GM10266 (cell line): ENCODE measurements at regions not wholly inside any gene's neighbourhood (a gene's known extent, or its start where the extent isn't known, plus 50 kb on each side); places are given as distances from the start of the nearest gene placed in this dataset.

Experiments
- DNase-seq: peaks from one replicate; pipeline ENCODE4 v3.0.0; 2012; ENCODE audit errors: extremely low spot score
- TF ChIP-seq, protein P1 (sequence below): IDR thresholded peaks from 2 replicates; pipeline ENCODE4 v1.5.1; 2012; ENCODE audit warnings: mild to moderate bottlenecking, low read depth; ENCODE audit not compliant: control insufficient read depth, insufficient read depth; ENCODE audit errors: missing control alignments

DNA sequence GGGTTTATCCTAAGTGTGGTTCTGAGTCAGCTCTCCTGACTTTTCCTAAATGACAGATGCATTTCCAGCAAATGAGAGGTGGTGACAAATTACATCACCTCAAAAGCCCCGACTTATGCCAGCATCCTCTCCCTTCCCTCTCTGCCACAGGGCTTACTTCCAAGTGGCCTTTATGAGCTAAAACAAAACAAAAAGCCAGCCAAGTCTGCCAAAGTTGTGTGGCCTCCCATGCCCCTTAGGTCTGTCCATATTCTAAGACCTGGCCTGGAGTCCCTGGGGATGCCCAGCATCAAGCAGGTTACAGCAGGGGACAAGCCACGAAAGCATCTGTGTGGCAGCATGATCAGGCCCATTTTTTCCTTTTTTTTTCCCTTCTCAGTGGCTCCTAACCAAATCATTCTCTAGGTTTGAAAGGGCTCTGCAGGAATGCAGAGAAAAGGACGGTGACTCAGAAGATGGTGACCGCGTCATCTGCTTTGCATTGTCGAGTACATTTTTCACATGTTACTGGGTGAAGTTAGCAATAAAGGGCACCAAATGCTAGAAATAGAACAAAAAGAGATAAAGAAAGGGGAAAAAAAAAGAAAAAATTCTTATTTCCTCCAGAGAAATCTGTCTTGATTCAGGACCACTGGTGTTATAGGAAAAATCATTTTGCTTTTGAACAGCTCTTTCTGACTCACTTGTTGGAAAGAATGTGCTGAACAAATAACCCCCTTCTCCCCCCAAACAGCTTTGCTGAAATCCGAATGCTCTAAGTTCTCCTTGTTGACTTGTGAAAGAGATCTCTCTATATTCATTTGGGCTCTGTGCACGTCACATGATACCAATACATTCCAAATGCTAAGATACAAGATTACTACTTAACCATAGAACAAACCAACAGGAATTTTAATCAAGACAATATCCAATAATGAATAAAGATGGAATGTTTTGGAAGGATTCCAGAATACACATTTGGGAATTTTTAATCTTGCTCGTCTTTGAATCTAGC lies 178.7 kb downstream of the EN1 start:
- DNase-seq: no peak
- TF ChIP-seq, protein P1, sequence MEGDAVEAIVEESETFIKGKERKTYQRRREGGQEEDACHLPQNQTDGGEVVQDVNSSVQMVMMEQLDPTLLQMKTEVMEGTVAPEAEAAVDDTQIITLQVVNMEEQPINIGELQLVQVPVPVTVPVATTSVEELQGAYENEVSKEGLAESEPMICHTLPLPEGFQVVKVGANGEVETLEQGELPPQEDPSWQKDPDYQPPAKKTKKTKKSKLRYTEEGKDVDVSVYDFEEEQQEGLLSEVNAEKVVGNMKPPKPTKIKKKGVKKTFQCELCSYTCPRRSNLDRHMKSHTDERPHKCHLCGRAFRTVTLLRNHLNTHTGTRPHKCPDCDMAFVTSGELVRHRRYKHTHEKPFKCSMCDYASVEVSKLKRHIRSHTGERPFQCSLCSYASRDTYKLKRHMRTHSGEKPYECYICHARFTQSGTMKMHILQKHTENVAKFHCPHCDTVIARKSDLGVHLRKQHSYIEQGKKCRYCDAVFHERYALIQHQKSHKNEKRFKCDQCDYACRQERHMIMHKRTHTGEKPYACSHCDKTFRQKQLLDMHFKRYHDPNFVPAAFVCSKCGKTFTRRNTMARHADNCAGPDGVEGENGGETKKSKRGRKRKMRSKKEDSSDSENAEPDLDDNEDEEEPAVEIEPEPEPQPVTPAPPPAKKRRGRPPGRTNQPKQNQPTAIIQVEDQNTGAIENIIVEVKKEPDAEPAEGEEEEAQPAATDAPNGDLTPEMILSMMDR: no peak

DNA sequence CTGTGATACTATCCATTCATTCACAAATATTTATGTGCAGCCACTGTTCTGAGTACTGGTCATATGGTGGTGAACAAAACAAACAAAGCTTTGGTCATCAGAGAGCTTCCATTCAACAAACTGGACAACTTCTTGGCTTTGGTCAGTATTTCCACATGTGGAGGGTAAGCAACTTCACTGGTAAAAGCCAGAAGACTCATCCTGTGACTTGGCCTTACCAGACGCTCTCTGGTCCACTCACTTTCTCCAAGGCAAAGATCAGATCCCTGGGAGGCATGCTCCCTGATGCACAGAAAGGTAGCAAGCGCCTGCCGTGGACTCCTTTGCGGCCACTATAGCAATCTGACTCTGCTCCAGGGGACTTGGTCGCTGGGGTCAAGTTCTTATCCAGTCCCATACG lies 179.5 kb downstream of the EN1 start:
- no peak for DNase-seq
- TF ChIP-seq, protein P1: no peak

DNA sequence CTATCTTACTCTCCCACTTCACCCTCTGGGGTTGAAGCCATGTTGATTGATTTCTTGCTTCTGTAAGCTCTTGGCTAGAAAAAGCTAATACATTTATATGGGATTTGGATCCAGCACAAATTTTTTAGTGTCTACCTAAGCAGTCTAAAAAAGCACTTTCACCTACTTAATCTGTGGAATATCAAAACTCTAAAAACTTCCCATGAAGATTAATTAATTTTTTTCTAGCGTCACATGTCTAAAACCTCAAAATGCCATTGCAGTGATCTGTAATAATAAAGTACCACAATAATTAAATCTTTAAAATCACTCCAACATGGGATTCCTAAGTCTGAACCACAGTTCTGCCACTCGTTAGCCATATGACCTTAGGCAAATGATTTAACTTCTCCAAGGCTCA lies 180.1 kb downstream of the EN1 start:
- TF ChIP-seq, protein P1: no peak
- DNase-seq: no peak

DNA sequence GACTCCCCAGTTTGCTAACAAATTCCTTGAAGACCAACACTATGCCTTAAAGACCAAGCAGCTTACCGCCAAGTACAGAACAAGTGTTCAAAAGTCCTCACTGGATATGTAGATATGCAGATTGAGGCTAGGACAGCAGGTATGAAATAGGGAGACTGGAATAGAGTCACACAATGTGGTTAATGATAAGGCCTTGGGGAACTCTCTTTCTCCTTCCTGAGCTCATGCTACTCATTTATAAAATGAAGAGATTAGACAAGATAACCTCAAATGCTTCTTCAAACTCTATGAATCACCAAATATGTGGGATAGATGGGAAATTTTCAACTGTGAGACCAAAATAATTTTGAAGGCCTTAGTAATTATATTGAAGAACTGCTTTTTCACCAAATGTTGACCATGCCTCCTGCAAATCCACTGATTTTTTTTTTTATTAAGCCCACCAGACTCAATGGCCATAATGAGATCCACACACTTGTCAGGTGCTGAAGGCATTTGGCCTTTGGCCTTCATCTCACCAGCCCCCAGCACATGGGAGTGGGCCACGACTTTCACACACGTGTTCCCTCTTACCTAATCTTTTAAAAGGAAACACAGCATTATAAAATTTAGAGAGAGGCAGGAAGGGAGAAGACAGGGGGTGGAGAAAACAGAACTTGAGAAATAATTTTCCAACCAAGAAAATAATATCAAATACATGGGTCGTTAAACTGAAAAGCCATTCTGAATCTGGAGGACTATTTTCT lies 181.5 kb downstream of the EN1 start:
- TF ChIP-seq, protein P1: no peak
- no peak for DNase-seq

DNA sequence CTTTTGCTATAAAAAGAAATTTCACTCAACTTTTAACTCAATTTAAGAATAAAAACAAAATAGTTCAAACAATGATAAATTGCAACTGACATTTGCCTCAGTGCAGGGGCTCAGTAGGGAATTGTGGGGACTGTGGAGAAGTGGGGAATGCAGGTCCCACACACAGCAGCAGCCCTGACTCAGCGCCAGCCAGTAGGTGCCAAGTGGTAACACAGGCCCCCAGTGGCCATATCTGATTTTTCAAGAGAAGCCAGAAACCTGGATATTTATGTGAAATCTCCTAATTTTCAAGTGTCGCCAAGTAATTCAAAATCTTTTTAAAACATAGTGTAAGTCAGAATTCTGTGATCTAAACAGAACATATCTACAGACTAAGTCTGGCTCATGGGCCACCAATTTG lies 186.3 kb downstream of the EN1 start:
- TF ChIP-seq, protein P1: no peak
- DNase-seq: no peak

DNA sequence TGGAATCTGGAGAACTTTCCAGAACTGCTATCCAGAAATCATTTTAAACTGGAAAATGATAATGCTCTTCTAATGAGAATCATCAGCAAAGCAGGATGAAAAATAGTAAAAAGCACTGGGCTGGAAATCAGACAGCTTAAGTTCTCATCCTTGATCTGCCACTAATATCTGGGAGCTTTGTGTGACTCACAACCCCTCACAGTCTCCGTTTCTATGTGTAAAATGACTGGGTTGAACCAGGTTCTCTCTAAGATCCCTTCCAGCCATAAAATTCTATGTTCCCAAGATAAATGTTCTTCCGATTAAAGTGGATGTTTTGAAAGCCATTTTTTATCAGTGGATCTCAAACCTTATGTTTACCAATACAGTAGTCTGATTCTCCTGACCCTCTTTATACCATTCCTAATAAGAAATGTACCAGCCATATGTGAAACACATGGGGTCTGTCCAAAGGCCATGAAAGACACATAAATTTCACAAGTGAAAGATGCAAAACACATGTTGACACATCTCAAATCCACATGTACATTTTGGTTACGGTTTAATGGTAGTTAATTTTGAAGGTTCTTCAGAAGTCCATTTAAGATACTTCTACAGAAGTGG lies 188.8 kb downstream of the EN1 start:
- no peak for DNase-seq
- TF ChIP-seq, protein P1: no peak
